T-cell (primary cell): ENCODE measurements at regions not wholly inside any gene's neighbourhood (a gene's known extent, or its start where the extent isn't known, plus 50 kb on each side); places are given as distances from the start of the nearest gene placed in this dataset.

Experiments
- ATAC-seq, 4 experiments: fragments of 200-7000 bp in 3 of 4; fragments of 150-1000 bp in 1 of 4; cut with Tn5 transposase; replicated peaks in 1 of 4; 1 replicate in 3 of 4; 2 replicates in 1 of 4; pipeline ENCODE4 v1.10.0; 2021; ENCODE audit warnings: moderate library complexity in 3 of 4, mild to moderate bottlenecking in 2 of 4, moderate number of reproducible peaks in 1 of 4
- CTCF ChIA-PET, 2 donors: fragments of 300-600 bp; sonication (Branson Sonifier 250); formaldehyde crosslinking; loops; one replicate each; lab custom pipeline; 2022; ENCODE audit warnings: antibody characterized with exemption in 2 of 2; lab: Charles Lee
- POLR2A ChIA-PET, 2 donors: fragments of 300-600 bp; sonication (Branson Sonifier 250); formaldehyde crosslinking; loops; one replicate each; lab custom pipeline; 2022; ENCODE audit warnings: antibody characterized with exemption in 2 of 2; lab: Charles Lee
- DNase-seq, 35 experiments: peaks; one replicate each; pipeline versions ENCODE4 v3.0.0 to v3.0.0-alpha.2; 2013 to 2023
- H3K27ac ChIP-seq: one replicate; pipeline ENCODE4 v1.5.1; 2013; ENCODE audit warnings: low read length
- H3K27me3 ChIP-seq, 2 experiments: replicated peaks in 1 of 2; 1 replicate in 1 of 2; 2 replicates in 1 of 2; pipeline versions ENCODE4 v1.6.1 to v1.7.0; 2013; ENCODE audit warnings: low read length in 1 of 2, mixed read lengths in 1 of 2; ENCODE audit not compliant: control insufficient read depth in 2 of 2, insufficient read depth in 2 of 2; ENCODE audit errors: extremely low read depth in 1 of 2
- H3K36me3 ChIP-seq, 2 donors: 1 replicate in 1 of 2; 2 replicates in 1 of 2; pipeline versions ENCODE4 v1.6.1 to v1.7.0; 2013; ENCODE audit warnings: low read length in 1 of 2; ENCODE audit not compliant: control insufficient read depth in 2 of 2, insufficient read depth in 1 of 2; ENCODE audit errors: extremely low read depth in 1 of 2
- H3K4me1 ChIP-seq, 2 experiments: 1 replicate in 1 of 2; 2 replicates in 1 of 2; pipeline versions ENCODE4 v1.6.1 to v1.7.0; 2013; ENCODE audit warnings: low read length in 2 of 2, mixed read lengths in 1 of 2; ENCODE audit not compliant: insufficient read depth in 2 of 2, control insufficient read depth in 1 of 2; ENCODE audit errors: extremely low read depth in 1 of 2
- H3K4me3 ChIP-seq, 2 donors: 1 replicate in 1 of 2; 2 replicates in 1 of 2; pipeline versions ENCODE4 v1.5.1 to v1.7.0; 2013; ENCODE audit warnings: mild to moderate bottlenecking in 2 of 2, low read length in 1 of 2, moderate library complexity in 1 of 2; ENCODE audit not compliant: control insufficient read depth in 1 of 2; ENCODE audit errors: extremely low read depth in 1 of 2
- H3K9me3 ChIP-seq: 2 replicates; pipeline ENCODE4 v1.7.0; 2013
- H3K27ac Mint-ChIP-seq, 2 donors: one replicate each; pipeline ENCODE4 v1.8.0; 2020 to 2021; ENCODE audit warnings: mild to moderate bottlenecking in 2 of 2, mixed read lengths in 2 of 2
- H3K27me3 Mint-ChIP-seq, 2 donors: one replicate each; pipeline ENCODE4 v1.8.0; 2021 to 2022; ENCODE audit warnings: mixed read lengths in 2 of 2
- H3K36me3 Mint-ChIP-seq: one replicate; pipeline ENCODE4 v1.8.0; 2021; ENCODE audit warnings: mixed read lengths
- H3K4me1 Mint-ChIP-seq, 3 donors: one replicate each; pipeline ENCODE4 v1.8.0; 2020 to 2022; ENCODE audit warnings: mixed read lengths in 3 of 3, mild to moderate bottlenecking in 1 of 3
- H3K4me3 Mint-ChIP-seq, 3 donors: one replicate each; pipeline ENCODE4 v1.8.0; 2020 to 2022; ENCODE audit warnings: mild to moderate bottlenecking in 3 of 3, mixed read lengths in 3 of 3, moderate library complexity in 3 of 3
- H3K9me3 Mint-ChIP-seq, 3 donors: one replicate each; pipeline ENCODE4 v1.8.0; 2020 to 2022; ENCODE audit warnings: mixed read lengths in 3 of 3
- WGBS: methylation state at CpG from one replicate; pipeline ENCODE4 v1.1.5; 2013; ENCODE audit warnings: missing lambda C conversion rate; ENCODE audit not compliant: insufficient coverage; 5-methylcytosine and 5-hydroxymethylcytosine counted together

- Histone ChIP-seq H3K36me3 (no peaks in the 10 kb centered on the region), H3K27me3 (no peaks in the 10 kb centered on the region), H3K27ac (no peak overlapping the region), H3K4me1 (no peaks in the 10 kb centered on the region), H3K4me3 (no peak overlapping the region), H3K9me3 (no peaks in the 10 kb centered on the region)
- POLR2A ChIA-PET: no interaction called here
- Mint-ChIP-seq H3K9me3 (peaks cover 0 to 9% (median 2%) of the 10 kb centered on the region in 3 donors), H3K4me1 (no peaks in the 10 kb centered on the region), H3K27ac (no peak overlapping the region), H3K27me3 (no peaks in the 10 kb centered on the region), H3K4me3 (no peak overlapping the region), H3K36me3 (no peaks in the 10 kb centered on the region)
- DNase-seq (no peak), ATAC-seq (no peak)
- CTCF ChIA-PET: no interaction called here
- 42% methylated on average over 2 of the region's 2 CpGs for WGBS
Observed at GRCh38 chr12:85639834-85640233, 196.4 kb downstream of the RASSF9 start.

- H3K4me3 Mint-ChIP-seq: no peak overlapping the region
- DNase-seq (no peak), ATAC-seq (no peak)
- Histone ChIP-seq H3K27ac (no peak overlapping the region), H3K4me1 (no peaks in the 10 kb centered on the region), H3K4me3 (no peak overlapping the region), H3K27me3 (no peaks in the 10 kb centered on the region), H3K9me3 (no peaks in the 10 kb centered on the region), H3K36me3 (no peaks in the 10 kb centered on the region)
- H3K9me3 Mint-ChIP-seq: peaks cover 0 to 9% (median 2%) of the 10 kb centered on the region in 3 donors
- ChIA-PET CTCF (no interaction called here), POLR2A (no interaction called here)
- no peak overlapping the region for H3K27ac Mint-ChIP-seq
- H3K4me1 Mint-ChIP-seq: no peaks in the 10 kb centered on the region
- no CpG with 5 or more reads among the region's 2 CpGs for WGBS
- no peaks in the 10 kb centered on the region for H3K27me3 Mint-ChIP-seq
- no peaks in the 10 kb centered on the region for H3K36me3 Mint-ChIP-seq
Observed at GRCh38 chr12:85641796-85642195, 194.4 kb downstream of the RASSF9 start.

GRCh38 chr12:85642288-85642687 lies 193.9 kb downstream of the RASSF9 start:
- Mint-ChIP-seq H3K9me3 (peaks cover 0 to 9% (median 2%) of the 10 kb centered on the region in 3 donors), H3K27me3 (no peaks in the 10 kb centered on the region), H3K4me1 (no peaks in the 10 kb centered on the region), H3K4me3 (no peak overlapping the region), H3K36me3 (no peaks in the 10 kb centered on the region), H3K27ac (no peak overlapping the region)
- CTCF ChIA-PET: no interaction called here
- no peak overlapping the region for H3K27ac ChIP-seq
- no peaks in the 10 kb centered on the region for H3K4me1 ChIP-seq
- 100% methylated on average over 2 of the region's 2 CpGs for WGBS
- no peak overlapping the region for H3K4me3 ChIP-seq
- POLR2A ChIA-PET: no interaction called here
- no peaks in the 10 kb centered on the region for H3K9me3 ChIP-seq
- DNase-seq (no peak), ATAC-seq (no peak)
- no peaks in the 10 kb centered on the region for H3K36me3 ChIP-seq
- H3K27me3 ChIP-seq: no peaks in the 10 kb centered on the region

GRCh38 chr12:85642808-85643207 lies 193.4 kb downstream of the RASSF9 start:
- no peak for ATAC-seq
- peaks cover 0 to 9% (median 2%) of the 10 kb centered on the region in 3 donors for H3K9me3 Mint-ChIP-seq
- no peaks in the 10 kb centered on the region for H3K36me3 ChIP-seq
- H3K27ac ChIP-seq: no peak overlapping the region
- H3K27ac Mint-ChIP-seq: no peak overlapping the region
- 93% methylated on average over 2 of the region's 5 CpGs for WGBS
- no peaks in the 10 kb centered on the region for H3K4me1 ChIP-seq
- H3K9me3 ChIP-seq: no peaks in the 10 kb centered on the region
- POLR2A ChIA-PET: no interaction called here
- no peaks in the 10 kb centered on the region for H3K36me3 Mint-ChIP-seq
- no peak overlapping the region for H3K4me3 Mint-ChIP-seq
- no peaks in the 10 kb centered on the region for H3K27me3 Mint-ChIP-seq
- no peak overlapping the region for H3K4me3 ChIP-seq
- DNase-seq: no peak
- CTCF ChIA-PET: no interaction called here
- no peaks in the 10 kb centered on the region for H3K4me1 Mint-ChIP-seq
- no peaks in the 10 kb centered on the region for H3K27me3 ChIP-seq

GRCh38 chr12:85644508-85644907 lies 191.7 kb downstream of the RASSF9 start:
- POLR2A ChIA-PET: no interaction called here
- Mint-ChIP-seq H3K4me3 (no peak overlapping the region), H3K27me3 (no peaks in the 10 kb centered on the region), H3K27ac (no peak overlapping the region), H3K36me3 (no peaks in the 10 kb centered on the region), H3K4me1 (no peaks in the 10 kb centered on the region), H3K9me3 (peaks cover 0 to 9% (median 2%) of the 10 kb centered on the region in 3 donors)
- Histone ChIP-seq H3K9me3 (no peaks in the 10 kb centered on the region), H3K27me3 (no peaks in the 10 kb centered on the region), H3K4me1 (no peaks in the 10 kb centered on the region), H3K36me3 (no peaks in the 10 kb centered on the region), H3K4me3 (no peak overlapping the region), H3K27ac (no peak overlapping the region)
- CTCF ChIA-PET: no interaction called here
- WGBS: no CpG with 5 or more reads among the region's 3 CpGs
- DNase-seq: no peak
- no peak for ATAC-seq

- H3K27me3 Mint-ChIP-seq: no peaks in the 10 kb centered on the region
- no peaks in the 10 kb centered on the region for H3K4me1 Mint-ChIP-seq
- H3K9me3 ChIP-seq: no peaks in the 10 kb centered on the region
- no peaks in the 10 kb centered on the region for H3K36me3 ChIP-seq
- DNase-seq: no peak
- no peak for ATAC-seq
- H3K4me1 ChIP-seq: no peaks in the 10 kb centered on the region
- no peak overlapping the region for H3K27ac Mint-ChIP-seq
- CTCF ChIA-PET: no interaction called here
- peaks cover 15 to 37% (median 20%) of the 10 kb centered on the region in 3 donors for H3K9me3 Mint-ChIP-seq
- no peak overlapping the region for H3K4me3 Mint-ChIP-seq
- POLR2A ChIA-PET: no interaction called here
- H3K27me3 ChIP-seq: no peaks in the 10 kb centered on the region
- no peaks in the 10 kb centered on the region for H3K36me3 Mint-ChIP-seq
- H3K4me3 ChIP-seq: no peak overlapping the region
- H3K27ac ChIP-seq: no peak overlapping the region
Observed at GRCh38 chr12:85653731-85654455, 182.3 kb downstream of the RASSF9 start.

- Mint-ChIP-seq H3K27me3 (no peaks in the 10 kb centered on the region), H3K9me3 (peaks cover 15 to 39% (median 20%) of the 10 kb centered on the region in 3 donors)
- H3K4me1 ChIP-seq: no peaks in the 10 kb centered on the region
Observed at GRCh38 chr12:85654456-85654840, 181.8 kb downstream of the RASSF9 start.

More at GRCh38 chr12:85654456-85654840, 181.8 kb downstream of the RASSF9 start:
- Histone ChIP-seq H3K4me3 (no peak overlapping the region), H3K27me3 (no peaks in the 10 kb centered on the region), H3K36me3 (no peaks in the 10 kb centered on the region), H3K27ac (no peak overlapping the region), H3K9me3 (no peaks in the 10 kb centered on the region)
- ChIA-PET POLR2A (no interaction called here), CTCF (no interaction called here)
- Mint-ChIP-seq H3K4me3 (no peak overlapping the region), H3K4me1 (no peaks in the 10 kb centered on the region), H3K27ac (no peak overlapping the region), H3K36me3 (no peaks in the 10 kb centered on the region)
- ATAC-seq (no peak), DNase-seq (no peak)
- 50% methylated on average over 1 of the region's 3 CpGs for WGBS
